ENCODE measurements at regions not wholly inside any gene's neighbourhood (a gene's known extent, or its start where the extent isn't known, plus 50 kb on each side); places are given as distances from the start of the nearest gene placed in this dataset.

- H3K27ac ChIP-seq (ENCODE audit: low read depth, low read length): no peak overlapping the region
- H3F3A ChIP-seq (ENCODE audit: control insufficient read depth, insufficient read depth): no peaks in the 10 kb centered on the region
- H3K4me2 ChIP-seq (ENCODE audit: low read length): no peak overlapping the region
- H3K9me2 ChIP-seq (replicated peaks; ENCODE audit: control insufficient read depth, low read length): no peaks in the 10 kb centered on the region
- H3K79me2 ChIP-seq (ENCODE audit: control insufficient read depth, low read length): no peaks in the 10 kb centered on the region
- H3K27me3 ChIP-seq (ENCODE audit: control insufficient read depth, low read length): no peaks in the 10 kb centered on the region
- TF ChIP-seq EZH2phosphoT487 (IDR thresholded peaks at IDR 0.05; ENCODE audit: borderline replicate concordance, low read length): no peak
- TF ChIP-seq CTCF (IDR thresholded peaks at IDR 0.05; ENCODE audit: low read depth, low read length, poor library complexity, severe bottlenecking): no peak
- no peaks in the 10 kb centered on the region for H3K9me3 ChIP-seq (ENCODE audit: control insufficient read depth, insufficient read depth, low read length)
- H3K4me3 ChIP-seq (ENCODE audit: low read length): no peak overlapping the region
- no peaks in the 10 kb centered on the region for H4K20me1 ChIP-seq (ENCODE audit: control insufficient read depth, insufficient read depth, low read depth, low read length)
- H3K4me1 ChIP-seq (ENCODE audit: control insufficient read depth, low read length): no peaks in the 10 kb centered on the region
- no peaks in the 10 kb centered on the region for H3K36me3 ChIP-seq (ENCODE audit: control insufficient read depth, low read length)
These were observed 228.8 kb downstream of the GAS1 start for GRCh38 chr9:86718388-86719049.

- Histone ChIP-seq H3K4me2 (ENCODE audit: low read length) (no peak overlapping the region), H3K27me3 (ENCODE audit: control insufficient read depth, low read length) (no peaks in the 10 kb centered on the region), H3K9me3 (ENCODE audit: control insufficient read depth, insufficient read depth, low read length) (no peaks in the 10 kb centered on the region), H3K27ac (ENCODE audit: low read depth, low read length) (no peak overlapping the region), H3F3A (ENCODE audit: control insufficient read depth, insufficient read depth) (no peaks in the 10 kb centered on the region), H3K9me2 (replicated peaks; ENCODE audit: control insufficient read depth, low read length) (no peaks in the 10 kb centered on the region), H3K4me1 (ENCODE audit: control insufficient read depth, low read length) (no peaks in the 10 kb centered on the region), H3K79me2 (ENCODE audit: control insufficient read depth, low read length) (no peaks in the 10 kb centered on the region), H3K4me3 (ENCODE audit: low read length) (no peak overlapping the region), H4K20me1 (ENCODE audit: control insufficient read depth, insufficient read depth, low read depth, low read length) (no peaks in the 10 kb centered on the region), H3K36me3 (ENCODE audit: control insufficient read depth, low read length) (no peaks in the 10 kb centered on the region)
- TF ChIP-seq CTCF (IDR thresholded peaks at IDR 0.05; ENCODE audit: low read depth, low read length, poor library complexity, severe bottlenecking): no peak
- no peak for TF ChIP-seq EZH2phosphoT487 (IDR thresholded peaks at IDR 0.05; ENCODE audit: borderline replicate concordance, low read length)
These were observed 230.9 kb downstream of the GAS1 start for GRCh38 chr9:86716326-86716922.

GRCh38 chr9:86714999-86715398, 232.3 kb downstream of the GAS1 start:
- Histone ChIP-seq H3K9me2 (replicated peaks; ENCODE audit: control insufficient read depth, low read length) (no peaks in the 10 kb centered on the region), H3K4me3 (ENCODE audit: low read length) (no peak overlapping the region), H3K79me2 (ENCODE audit: control insufficient read depth, low read length) (no peaks in the 10 kb centered on the region), H3K36me3 (ENCODE audit: control insufficient read depth, low read length) (no peaks in the 10 kb centered on the region), H3K9me3 (ENCODE audit: control insufficient read depth, insufficient read depth, low read length) (no peaks in the 10 kb centered on the region), H4K20me1 (ENCODE audit: control insufficient read depth, insufficient read depth, low read depth, low read length) (no peaks in the 10 kb centered on the region), H3K27ac (ENCODE audit: low read depth, low read length) (no peak overlapping the region), H3F3A (ENCODE audit: control insufficient read depth, insufficient read depth) (no peaks in the 10 kb centered on the region), H3K4me1 (ENCODE audit: control insufficient read depth, low read length) (no peaks in the 10 kb centered on the region), H3K27me3 (ENCODE audit: control insufficient read depth, low read length) (no peaks in the 10 kb centered on the region), H3K4me2 (ENCODE audit: low read length) (no peak overlapping the region)
- TF ChIP-seq CTCF (IDR thresholded peaks at IDR 0.05; ENCODE audit: low read depth, low read length, poor library complexity, severe bottlenecking) (no peak), EZH2phosphoT487 (IDR thresholded peaks at IDR 0.05; ENCODE audit: borderline replicate concordance, low read length) (no peak)

Measured in DOHH2 (cell line).